IMR-90 (cell line): ENCODE measurements at regions not wholly inside any gene's neighbourhood (a gene's known extent, or its start where the extent isn't known, plus 50 kb on each side); places are given as distances from the start of the nearest gene placed in this dataset.

Source experiments
- ATAC-seq: fragments of 200-7000 bp; cut with Tn5 transposase; 2 replicates; pipeline ENCODE4 v1.9.1; 2020; ENCODE audit warnings: low read depth, mild to moderate bottlenecking, moderate library complexity
- BruUV-seq: library from RNA; stranded (reverse); fragments of 400-500 nt; replicated peaks from 2 replicates; lab custom pipeline; 2021; lab: Mats Ljungman, UMichigan
- CTCF ChIA-PET: fragments of 300-600 bp; formaldehyde crosslinking; extraction: SDS; loops from one replicate; lab custom pipeline; 2021; ENCODE audit warnings: antibody characterized with exemption; lab: Yijun Ruan, JAX
- POLR2A ChIA-PET: fragments of 300-600 bp; sonication (Branson Sonifier 250); formaldehyde crosslinking; loops from one replicate; lab custom pipeline; 2022; ENCODE audit warnings: antibody characterized with exemption; ENCODE audit not compliant: unreplicated experiment; lab: Charles Lee
- DNase-seq: peaks from one replicate; pipeline ENCODE4 v3.0.0; 2013
- H2AFZ ChIP-seq: replicated peaks from 2 replicates; pipeline ENCODE3; 2013; ENCODE audit warnings: low read length, mild to moderate bottlenecking; ENCODE audit not compliant: poor library complexity
- H2AK5ac ChIP-seq: 2 replicates; pipeline ENCODE4 v1.6.1; 2013; ENCODE audit warnings: low read depth, low read length, inconsistent platforms
- H2AK9ac ChIP-seq: replicated peaks from 2 replicates; pipeline ENCODE3; 2013; ENCODE audit warnings: mild to moderate bottlenecking, low read depth, low read length, moderate library complexity; ENCODE audit not compliant: poor library complexity
- H2BK120ac ChIP-seq: 2 replicates; pipeline ENCODE4 v1.6.1; 2013; ENCODE audit warnings: low read depth, low read length, inconsistent platforms
- H2BK15ac ChIP-seq: 3 replicates; pipeline ENCODE4 v1.6.1; 2013; ENCODE audit warnings: low read depth, low read length, inconsistent platforms
- H2BK20ac ChIP-seq: 2 replicates; pipeline ENCODE4 v1.6.1; 2013; ENCODE audit warnings: low read depth, mild to moderate bottlenecking, inconsistent platforms, low read length, moderate library complexity
- H2BK5ac ChIP-seq: 2 replicates; pipeline ENCODE4 v1.6.1; 2013; ENCODE audit warnings: mild to moderate bottlenecking, low read depth, low read length, inconsistent platforms; ENCODE audit not compliant: poor library complexity, severe bottlenecking
- H3K14ac ChIP-seq: replicated peaks from 2 replicates; pipeline ENCODE4 v1.6.1; 2013; ENCODE audit warnings: low read depth, low read length, inconsistent platforms
- H3K18ac ChIP-seq: 2 replicates; pipeline ENCODE4 v1.6.1; 2013; ENCODE audit warnings: low read depth, low read length, control low read depth
- H3K23ac ChIP-seq: 2 replicates; pipeline ENCODE4 v1.6.1; 2013; ENCODE audit warnings: low read depth, low read length, inconsistent platforms
- H3K27ac ChIP-seq: 2 replicates; pipeline ENCODE4 v1.5.1; 2013; ENCODE audit warnings: mild to moderate bottlenecking, control low read depth, low read length; ENCODE audit not compliant: insufficient read depth
- H3K27me3 ChIP-seq: 2 replicates; pipeline ENCODE4 v1.6.1; 2013; ENCODE audit warnings: low read length; ENCODE audit not compliant: control insufficient read depth, insufficient read depth
- H3K36me3 ChIP-seq: 2 replicates; pipeline ENCODE4 v1.6.1; 2013; ENCODE audit warnings: low read length, mixed read lengths; ENCODE audit not compliant: control insufficient read depth, insufficient read depth
- H3K4ac ChIP-seq: 2 replicates; pipeline ENCODE4 v1.6.1; 2013; ENCODE audit warnings: low read depth, low read length, inconsistent platforms
- H3K4me1 ChIP-seq: 2 replicates; pipeline ENCODE4 v1.6.1; 2013; ENCODE audit warnings: low read length, mixed read lengths; ENCODE audit not compliant: control insufficient read depth, insufficient read depth
- H3K4me2 ChIP-seq: 2 replicates; pipeline ENCODE4 v1.6.1; 2013; ENCODE audit warnings: low read depth, mild to moderate bottlenecking, control low read depth, low read length, moderate library complexity
- H3K4me3 ChIP-seq: 2 replicates; pipeline ENCODE4 v1.5.1; 2013; ENCODE audit warnings: low read depth, mild to moderate bottlenecking, control low read depth, low read length, moderate library complexity; ENCODE audit not compliant: insufficient read depth
- H3K56ac ChIP-seq: 2 replicates; pipeline ENCODE4 v1.6.1; 2013; ENCODE audit warnings: low read length, inconsistent platforms; ENCODE audit not compliant: insufficient read depth; ENCODE audit errors: extremely low read depth
- H3K79me1 ChIP-seq, 2 experiments: 2 replicates each; pipeline ENCODE4 v1.6.1; 2013; ENCODE audit warnings: low read length in 2 of 2, inconsistent platforms in 1 of 2, low read depth in 1 of 2
- H3K9ac ChIP-seq: 2 replicates; pipeline ENCODE4 v1.6.1; 2013; ENCODE audit warnings: low read depth, low read length, control low read depth
- H3K9me1 ChIP-seq: 2 replicates; pipeline ENCODE4 v1.6.1; 2013; ENCODE audit warnings: low read length, inconsistent platforms; ENCODE audit not compliant: insufficient read depth
- H3K9me3 ChIP-seq: 2 replicates; pipeline ENCODE4 v1.6.1; 2013; ENCODE audit warnings: low read length; ENCODE audit not compliant: control insufficient read depth, insufficient read depth
- H4K20me1 ChIP-seq: 2 replicates; pipeline ENCODE4 v1.6.1; 2013; ENCODE audit warnings: low read length, inconsistent platforms; ENCODE audit not compliant: insufficient read depth
- H4K5ac ChIP-seq: 2 replicates; pipeline ENCODE4 v1.6.1; 2013; ENCODE audit warnings: mild to moderate bottlenecking, low read depth, low read length, control low read depth
- H4K8ac ChIP-seq, 2 experiments: 2 replicates each; pipeline ENCODE4 v1.6.1; 2013; ENCODE audit warnings: low read depth in 2 of 2, low read length in 2 of 2, control low read depth in 1 of 2, inconsistent platforms in 1 of 2
- H4K91ac ChIP-seq: 2 replicates; pipeline ENCODE4 v1.6.1; 2013; ENCODE audit warnings: low read depth, low read length, inconsistent platforms; ENCODE audit not compliant: insufficient read depth
- BHLHE40 ChIP-seq: fragments of 150-350 bp; IDR thresholded peaks from 2 replicates; pipeline ENCODE4 v1.6.1; 2016; ENCODE audit warnings: mild to moderate bottlenecking, low read depth, low read length
- CHD1 ChIP-seq: IDR thresholded peaks from 2 replicates; pipeline ENCODE4 v1.6.1; 2012; ENCODE audit warnings: low read depth, low read length, improper control_type of control experiment
- FOS ChIP-seq: fragments of 150-350 bp; IDR thresholded peaks from 2 replicates; pipeline ENCODE4 v1.6.1; 2016; ENCODE audit warnings: low read depth, low read length
- MAZ ChIP-seq: IDR thresholded peaks from 2 replicates; pipeline ENCODE4 v1.6.1; 2012; ENCODE audit warnings: low read depth, mild to moderate bottlenecking, low read length, improper control_type of control experiment, moderate library complexity, borderline replicate concordance
- MXI1 ChIP-seq: IDR thresholded peaks from 2 replicates; pipeline ENCODE4 v1.6.1; 2012; ENCODE audit warnings: low read depth, mild to moderate bottlenecking, low read length, moderate library complexity, borderline replicate concordance
- POLR2A ChIP-seq: IDR thresholded peaks from 2 replicates; pipeline ENCODE4 v1.6.1; 2012; ENCODE audit warnings: mild to moderate bottlenecking, low read depth, low read length
- SMC3 ChIP-seq: fragments of 150-350 bp; IDR thresholded peaks from 2 replicates; pipeline ENCODE4 v1.6.1; 2016; ENCODE audit warnings: low read depth, mild to moderate bottlenecking, antibody characterized with exemption, low read length, moderate library complexity
- dilution Hi-C: fragments of 300-500 bp; cut with HindIII; formaldehyde crosslinking; loops from one replicate; pipeline ENCODE4 v1.14.3; 2018; ENCODE audit warnings: low sequenced_read_pairs; ENCODE audit not compliant: unreplicated experiment
- in situ Hi-C: fragments of 300-500 bp; cut with MboI; formaldehyde crosslinking; loops from 3 replicates; pipeline ENCODE4 v1.14.3; 2019; ENCODE audit warnings: low sequenced_read_pairs, inconsistent platforms, mixed read lengths
- intact Hi-C: fragments of 100-400 bp; cut with micrococcal nuclease; formaldehyde crosslinking; loops from 2 replicates; pipeline ENCODE4 v1.10.0; 2022
- TF ChIP-seq, protein P1 (sequence below): fragments of 150-350 bp; IDR thresholded peaks from 2 replicates; pipeline ENCODE4 v1.6.1; 2017; ENCODE audit warnings: mild to moderate bottlenecking, antibody characterized with exemption, low read length, low read depth

DNA sequence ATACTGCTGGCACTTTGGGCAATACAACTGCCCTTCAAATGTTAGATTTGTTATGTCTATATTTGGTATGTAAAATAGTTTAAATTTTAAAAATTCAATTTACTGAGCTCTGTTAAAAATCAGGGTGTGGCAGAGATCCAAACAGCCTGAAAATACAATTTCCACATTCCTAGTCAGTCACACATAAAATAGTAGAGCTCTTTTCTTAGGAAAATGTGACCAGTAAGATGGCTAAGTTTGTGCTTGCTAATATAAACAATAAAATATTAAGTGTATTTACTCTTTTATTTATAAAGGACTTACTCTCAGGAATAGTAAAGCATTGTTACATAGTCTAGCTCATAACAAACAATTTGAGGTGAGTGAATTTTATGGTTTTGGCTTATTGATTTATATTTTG is 200.2 kb downstream of the DKK2 start:
- Histone ChIP-seq H2BK15ac (no peak overlapping the region), H3K56ac (no peak overlapping the region), H3K23ac (no peak overlapping the region), H2BK120ac (no peak overlapping the region), H3K4me2 (no peak overlapping the region), H2AK9ac (no peak overlapping the region), H4K20me1 (no peaks in the 10 kb centered on the region), H3K27me3 (no peaks in the 10 kb centered on the region), H3K9ac (no peak overlapping the region), H3K18ac (no peak overlapping the region), H4K8ac (no peak overlapping the region), H4K91ac (no peak overlapping the region), H2BK20ac (no peak overlapping the region), H3K4me1 (no peaks in the 10 kb centered on the region), H2BK5ac (no peak overlapping the region), H3K9me3 (peaks cover 2% of the 10 kb centered on the region), H3K79me1 (no peaks in the 10 kb centered on the region), H3K14ac (no peak overlapping the region), H3K4me3 (no peak overlapping the region), H3K36me3 (no peaks in the 10 kb centered on the region), H3K9me1 (no peaks in the 10 kb centered on the region), H2AFZ (no peak overlapping the region), H3K27ac (no peak overlapping the region), H3K4ac (no peak overlapping the region), H2AK5ac (no peak overlapping the region), H4K5ac (no peak overlapping the region)
- intact Hi-C loops (no loop called here), dilution Hi-C loops (no loop called here), in situ Hi-C loops (no loop called here)
- CTCF ChIA-PET, result no interaction called here
- ATAC-seq, result no peak
- BruUV-seq, result no TSS peak
- no peak for DNase-seq
- POLR2A ChIA-PET, result no interaction called here
- TF ChIP-seq CHD1, result no peak
- no peak for TF ChIP-seq MXI1
- TF ChIP-seq MAZ, result no peak
- TF ChIP-seq BHLHE40, result no peak
- TF ChIP-seq, protein P1, sequence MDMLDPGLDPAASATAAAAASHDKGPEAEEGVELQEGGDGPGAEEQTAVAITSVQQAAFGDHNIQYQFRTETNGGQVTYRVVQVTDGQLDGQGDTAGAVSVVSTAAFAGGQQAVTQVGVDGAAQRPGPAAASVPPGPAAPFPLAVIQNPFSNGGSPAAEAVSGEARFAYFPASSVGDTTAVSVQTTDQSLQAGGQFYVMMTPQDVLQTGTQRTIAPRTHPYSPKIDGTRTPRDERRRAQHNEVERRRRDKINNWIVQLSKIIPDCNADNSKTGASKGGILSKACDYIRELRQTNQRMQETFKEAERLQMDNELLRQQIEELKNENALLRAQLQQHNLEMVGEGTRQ, result no peak
- no peak for TF ChIP-seq FOS
- no peak for TF ChIP-seq SMC3
- no peak for TF ChIP-seq POLR2A
